Fibroblast of lung (primary cell): ENCODE measurements at regions not wholly inside any gene's neighbourhood (a gene's known extent, or its start where the extent isn't known, plus 50 kb on each side); places are given as distances from the start of the nearest gene placed in this dataset.
A peak's percentile ranks its signal among the peaks of the same experiment; 100 is the strongest.

Experiments
- DNase-seq, 2 donors: peaks; one replicate each; pipeline versions ENCODE4 v3.0.0 to v3.0.0-alpha.2; 2010; ENCODE audit warnings: low read depth in 2 of 2
- H2AFZ ChIP-seq: 2 replicates; pipeline ENCODE4 v1.5.1; 2012; ENCODE audit warnings: low read length, control low read depth, inconsistent platforms
- H3K27ac ChIP-seq: 2 replicates; pipeline ENCODE4 v1.5.1; 2011; ENCODE audit warnings: low read length, control low read depth; ENCODE audit not compliant: insufficient read depth
- H3K27me3 ChIP-seq: 2 replicates; pipeline ENCODE4 v1.5.1; 2011; ENCODE audit warnings: mild to moderate bottlenecking, low read length; ENCODE audit not compliant: control insufficient read depth, insufficient read depth
- H3K36me3 ChIP-seq: 2 replicates; pipeline ENCODE4 v1.5.1; 2011; ENCODE audit warnings: low read length; ENCODE audit not compliant: control insufficient read depth, insufficient read depth
- H3K4me1 ChIP-seq: 2 replicates; pipeline ENCODE4 v1.5.1; 2011; ENCODE audit warnings: low read length; ENCODE audit not compliant: control insufficient read depth, insufficient read depth; ENCODE audit errors: extremely low read depth
- H3K4me2 ChIP-seq: 2 replicates; pipeline ENCODE4 v1.5.1; 2011; ENCODE audit warnings: low read length, control low read depth; ENCODE audit not compliant: insufficient read depth; ENCODE audit errors: extremely low read depth
- H3K4me3 ChIP-seq, 4 experiments: fragments of 200-600 bp in 1 of 4; sonication (generic) in 1 of 4; replicated peaks in 1 of 4; 2 replicates each; pipeline ENCODE4 v1.5.1; 2011 to 2016; ENCODE audit warnings: low read length in 4 of 4, low read depth in 3 of 4, mild to moderate bottlenecking in 3 of 4, control low read depth in 2 of 4, inconsistent platforms in 1 of 4, mixed read lengths in 1 of 4; ENCODE audit not compliant: insufficient read depth in 1 of 4; ENCODE audit errors: control extremely low read depth in 1 of 4
- H3K79me2 ChIP-seq: 2 replicates; pipeline ENCODE4 v1.5.1; 2012; ENCODE audit warnings: mild to moderate bottlenecking, low read length, inconsistent platforms; ENCODE audit not compliant: control insufficient read depth, insufficient read depth
- H3K9ac ChIP-seq: 2 replicates; pipeline ENCODE4 v1.5.1; 2011; ENCODE audit warnings: mild to moderate bottlenecking, low read length, control low read depth; ENCODE audit not compliant: insufficient read depth
- H3K9me3 ChIP-seq: 2 replicates; pipeline ENCODE4 v1.5.1; 2012; ENCODE audit warnings: low read depth, low read length; ENCODE audit not compliant: control insufficient read depth, insufficient read depth
- H4K20me1 ChIP-seq: 2 replicates; pipeline ENCODE4 v1.5.1; 2011; ENCODE audit warnings: low read length; ENCODE audit not compliant: control insufficient read depth, insufficient read depth; ENCODE audit errors: extremely low read depth
- EZH2 ChIP-seq: IDR thresholded peaks from 2 replicates; pipeline ENCODE4 v1.5.1; 2012; ENCODE audit warnings: low read length, control low read depth, mild to moderate bottlenecking; ENCODE audit errors: missing control alignments
- TF ChIP-seq, protein P1 (sequence below), 2 donors: IDR thresholded peaks in 1 of 2; conservative IDR thresholded peaks in 1 of 2; 1 replicate in 1 of 2; 2 replicates in 1 of 2; pipeline ENCODE4 v1.5.1; 2011 to 2012; ENCODE audit warnings: low read length in 2 of 2, control low read depth in 1 of 2, inconsistent platforms in 1 of 2, low read depth in 1 of 2, mild to moderate bottlenecking in 1 of 2

DNA sequence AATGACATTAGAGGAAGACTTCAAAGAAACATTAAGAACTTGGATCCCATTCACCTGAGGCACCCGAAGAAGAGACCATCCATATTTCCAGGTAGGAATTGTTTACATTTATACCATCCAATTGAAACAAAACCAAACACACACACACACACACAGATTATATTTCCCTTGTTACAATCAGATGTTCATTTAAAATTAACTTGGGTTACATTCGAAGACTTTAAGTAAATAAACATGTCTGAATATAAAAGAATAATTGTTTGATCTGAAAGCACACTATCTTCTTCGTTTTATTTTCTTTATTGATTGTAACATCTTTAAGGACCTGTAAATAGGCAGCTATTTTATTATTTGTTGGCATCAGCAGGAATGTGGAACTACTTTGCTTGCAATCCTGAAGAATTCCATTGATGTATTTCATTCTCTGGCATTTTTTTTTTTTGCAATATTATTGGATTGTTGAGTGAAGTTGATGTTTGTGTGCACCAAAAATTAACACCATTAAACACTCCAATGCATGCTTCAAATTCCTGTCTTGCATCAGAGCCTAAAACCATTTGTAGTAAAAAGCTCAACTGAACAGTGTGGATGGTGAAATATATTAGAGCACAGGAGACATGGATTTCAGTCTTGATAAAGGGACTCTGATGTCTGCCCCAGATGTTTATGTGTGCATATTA is 85.3 kb upstream of the FRY start:
- Histone ChIP-seq H3K4me3 (no peak overlapping the region), H3K36me3 (no peaks in the 10 kb centered on the region), H4K20me1 (no peaks in the 10 kb centered on the region), H2AFZ (no peak overlapping the region), H3K27ac (no peak overlapping the region), H3K79me2 (no peaks in the 10 kb centered on the region), H3K9me3 (no peaks in the 10 kb centered on the region), H3K27me3 (no peaks in the 10 kb centered on the region), H3K4me1 (peaks cover 26% of the 10 kb centered on the region), H3K9ac (no peak overlapping the region), H3K4me2 (peak overlapping the region; percentile 32)
- DNase-seq = peak in 1 of 2 donors; percentile 33
- no peak for TF ChIP-seq EZH2
- TF ChIP-seq, protein P1, sequence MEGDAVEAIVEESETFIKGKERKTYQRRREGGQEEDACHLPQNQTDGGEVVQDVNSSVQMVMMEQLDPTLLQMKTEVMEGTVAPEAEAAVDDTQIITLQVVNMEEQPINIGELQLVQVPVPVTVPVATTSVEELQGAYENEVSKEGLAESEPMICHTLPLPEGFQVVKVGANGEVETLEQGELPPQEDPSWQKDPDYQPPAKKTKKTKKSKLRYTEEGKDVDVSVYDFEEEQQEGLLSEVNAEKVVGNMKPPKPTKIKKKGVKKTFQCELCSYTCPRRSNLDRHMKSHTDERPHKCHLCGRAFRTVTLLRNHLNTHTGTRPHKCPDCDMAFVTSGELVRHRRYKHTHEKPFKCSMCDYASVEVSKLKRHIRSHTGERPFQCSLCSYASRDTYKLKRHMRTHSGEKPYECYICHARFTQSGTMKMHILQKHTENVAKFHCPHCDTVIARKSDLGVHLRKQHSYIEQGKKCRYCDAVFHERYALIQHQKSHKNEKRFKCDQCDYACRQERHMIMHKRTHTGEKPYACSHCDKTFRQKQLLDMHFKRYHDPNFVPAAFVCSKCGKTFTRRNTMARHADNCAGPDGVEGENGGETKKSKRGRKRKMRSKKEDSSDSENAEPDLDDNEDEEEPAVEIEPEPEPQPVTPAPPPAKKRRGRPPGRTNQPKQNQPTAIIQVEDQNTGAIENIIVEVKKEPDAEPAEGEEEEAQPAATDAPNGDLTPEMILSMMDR (conservative IDR thresholded peaks at IDR 0.05 in 1 of 2, IDR thresholded peaks at IDR 0.05 in 1 of 2; ENCODE audit: low read depth in 1 of 2, low read length in 2 of 2) = no peak

DNA sequence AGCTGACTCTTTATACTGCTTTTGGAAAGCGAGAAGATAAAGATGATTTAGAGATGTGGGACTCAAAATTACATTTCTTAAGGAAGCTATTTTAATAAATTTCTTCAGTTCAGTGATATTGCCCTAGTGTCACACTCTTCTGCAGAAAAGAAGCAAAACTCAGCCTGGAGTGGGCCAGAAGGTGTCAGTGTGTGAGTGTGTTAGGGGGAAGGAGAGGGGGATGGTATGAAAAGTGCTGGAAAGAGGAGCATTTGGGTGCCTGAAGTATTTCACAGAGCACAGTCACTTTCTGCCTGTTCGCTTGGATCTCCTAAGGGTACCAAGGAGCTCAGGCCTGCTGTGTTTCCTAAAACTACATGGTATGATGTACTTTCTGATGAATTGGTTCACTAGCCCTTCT is 84.5 kb upstream of the FRY start:
- Histone ChIP-seq H2AFZ (no peak overlapping the region), H3K9me3 (no peaks in the 10 kb centered on the region), H3K9ac (no peak overlapping the region), H4K20me1 (no peaks in the 10 kb centered on the region), H3K4me2 (no peak overlapping the region), H3K4me3 (no peak overlapping the region), H3K27ac (no peak overlapping the region), H3K4me1 (peaks cover 28% of the 10 kb centered on the region), H3K79me2 (no peaks in the 10 kb centered on the region), H3K36me3 (no peaks in the 10 kb centered on the region), H3K27me3 (no peaks in the 10 kb centered on the region)
- DNase-seq = no peak
- no peak for TF ChIP-seq EZH2
- TF ChIP-seq, protein P1 (conservative IDR thresholded peaks at IDR 0.05 in 1 of 2, IDR thresholded peaks at IDR 0.05 in 1 of 2; ENCODE audit: low read depth in 1 of 2, low read length in 2 of 2) = no peak

DNA sequence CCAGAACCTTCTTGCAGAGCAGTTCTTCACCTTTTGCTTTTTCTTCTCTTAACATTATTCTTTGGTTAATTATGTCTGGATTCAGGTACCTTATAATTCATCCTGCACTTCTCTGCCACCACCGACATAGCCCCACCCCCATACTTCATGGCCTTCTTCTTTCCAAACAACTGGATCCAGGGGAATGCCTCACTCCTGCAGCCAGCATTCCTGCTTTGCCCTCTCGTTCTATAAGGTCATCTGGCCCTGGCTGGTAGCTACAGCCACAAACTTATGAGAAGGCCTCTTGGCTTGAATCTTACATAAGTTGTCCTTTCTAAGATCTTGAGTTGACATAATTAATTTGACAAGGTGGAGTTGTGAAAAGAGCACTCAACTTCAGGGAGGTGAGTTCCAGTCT is 84.1 kb upstream of the FRY start:
- Histone ChIP-seq H3K27me3 (no peaks in the 10 kb centered on the region), H3K36me3 (no peaks in the 10 kb centered on the region), H3K4me3 (no peak overlapping the region), H3K9ac (no peak overlapping the region), H2AFZ (no peak overlapping the region), H3K4me2 (peak overlapping the region; percentile 33), H3K27ac (no peak overlapping the region), H3K79me2 (no peaks in the 10 kb centered on the region), H3K4me1 (peaks cover 28% of the 10 kb centered on the region), H3K9me3 (no peaks in the 10 kb centered on the region), H4K20me1 (no peaks in the 10 kb centered on the region)
- no peak for TF ChIP-seq EZH2
- TF ChIP-seq, protein P1 (conservative IDR thresholded peaks at IDR 0.05 in 1 of 2, IDR thresholded peaks at IDR 0.05 in 1 of 2; ENCODE audit: low read depth in 1 of 2, low read length in 2 of 2) = no peak
- DNase-seq = no peak
